ENCODE measurements at regions not wholly inside any gene's neighbourhood (a gene's known extent, or its start where the extent isn't known, plus 50 kb on each side); places are given as distances from the start of the nearest gene placed in this dataset.

DNA sequence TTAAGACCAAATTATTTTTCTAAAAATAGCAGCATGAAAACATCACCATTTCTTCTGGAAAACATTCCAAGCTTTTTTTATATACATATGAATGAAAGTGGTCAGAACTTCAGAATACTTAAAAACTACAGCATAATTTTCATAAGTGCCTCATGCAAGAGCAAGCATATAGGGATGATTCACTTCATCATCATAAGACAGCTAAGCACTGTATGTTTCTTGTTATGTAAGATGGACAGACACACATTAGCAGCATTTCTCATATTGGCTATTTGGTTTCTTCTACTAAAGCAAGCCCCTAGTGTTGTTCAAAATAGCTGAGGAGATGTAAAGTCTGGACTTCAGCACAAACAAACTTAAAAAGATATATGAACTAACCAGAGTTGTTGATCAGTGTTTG is 213.1 kb upstream of the NOCT start:
- Histone ChIP-seq H3K27me3 (ENCODE audit: insufficient read depth, insufficient read length) (no peaks in the 10 kb centered on the region), H3K36me3 (ENCODE audit: insufficient read depth, insufficient read length, low read length) (no peaks in the 10 kb centered on the region), H3K9ac (ENCODE audit: insufficient read length, low read depth) (no peak overlapping the region), H3K4me3 (ENCODE audit: insufficient read length, low read depth) (no peak overlapping the region), H3K4me1 (ENCODE audit: insufficient read depth, insufficient read length) (no peaks in the 10 kb centered on the region), H3K9me3 (ENCODE audit: insufficient read depth, low read length) (no peaks in the 10 kb centered on the region)
- TF ChIP-seq YY1 (IDR thresholded peaks at IDR 0.05; ENCODE audit: insufficient read depth, insufficient read length) (no peak), ZNF274 (IDR thresholded peaks at IDR 0.05; ENCODE audit: low read depth, low read length) (no peak), SUZ12 (IDR thresholded peaks at IDR 0.05; ENCODE audit: extremely low read depth, insufficient read depth, insufficient read length) (no peak)
- DNase-seq (ENCODE audit: low read depth, low spot score): no peak

DNA sequence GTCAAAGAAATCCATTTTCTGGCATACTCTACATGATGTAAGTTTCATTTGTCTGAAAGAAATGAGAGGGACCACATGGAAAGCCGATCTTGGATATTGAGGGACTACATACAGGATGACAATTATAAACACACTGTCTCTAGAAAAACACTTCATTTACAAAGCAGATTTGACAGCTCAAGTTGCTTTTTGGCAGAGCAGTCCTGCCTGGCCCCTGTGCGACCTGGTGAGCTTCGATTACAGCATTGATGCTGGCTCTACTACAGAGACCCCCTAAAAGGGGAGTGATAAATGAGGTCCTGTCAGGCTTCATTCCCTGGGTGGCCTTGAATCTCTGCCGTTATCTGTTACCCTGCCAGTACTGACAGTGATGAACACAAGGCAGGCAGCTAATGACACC is 215.2 kb upstream of the NOCT start:
- no peak overlapping the region for H3K4me3 ChIP-seq (ENCODE audit: insufficient read length, low read depth)
- no peaks in the 10 kb centered on the region for H3K27me3 ChIP-seq (ENCODE audit: insufficient read depth, insufficient read length)
- no peaks in the 10 kb centered on the region for H3K4me1 ChIP-seq (ENCODE audit: insufficient read depth, insufficient read length)
- H3K36me3 ChIP-seq (ENCODE audit: insufficient read depth, insufficient read length, low read length): no peaks in the 10 kb centered on the region
- no peak for DNase-seq (ENCODE audit: low read depth, low spot score)
- H3K9me3 ChIP-seq (ENCODE audit: insufficient read depth, low read length): no peaks in the 10 kb centered on the region
- H3K9ac ChIP-seq (ENCODE audit: insufficient read length, low read depth): no peak overlapping the region
- TF ChIP-seq YY1 (IDR thresholded peaks at IDR 0.05; ENCODE audit: insufficient read depth, insufficient read length): no peak
- TF ChIP-seq ZNF274 (IDR thresholded peaks at IDR 0.05; ENCODE audit: low read depth, low read length): no peak
- TF ChIP-seq SUZ12 (IDR thresholded peaks at IDR 0.05; ENCODE audit: extremely low read depth, insufficient read depth, insufficient read length): no peak

DNA sequence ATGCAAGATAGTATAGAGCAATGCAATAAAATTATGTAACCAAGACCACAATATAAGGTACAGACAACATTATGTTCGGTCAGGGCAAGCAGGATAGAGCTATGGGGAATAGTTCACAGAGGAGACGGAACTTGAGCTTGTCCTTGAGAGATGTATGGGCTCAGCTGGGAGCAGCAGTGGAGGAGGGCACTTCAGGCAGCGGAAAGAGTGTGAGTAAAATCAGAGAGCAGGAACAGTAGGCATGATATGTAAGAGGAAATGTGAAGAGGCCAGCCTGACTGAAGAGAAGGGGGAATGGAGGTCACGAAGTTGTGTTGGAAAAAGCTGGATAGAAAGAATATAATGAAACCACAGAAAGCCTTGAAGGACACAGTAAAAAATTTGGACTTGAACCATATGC is 217.2 kb upstream of the NOCT start:
- no peak overlapping the region for H3K4me3 ChIP-seq (ENCODE audit: insufficient read length, low read depth)
- no peaks in the 10 kb centered on the region for H3K4me1 ChIP-seq (ENCODE audit: insufficient read depth, insufficient read length)
- DNase-seq (ENCODE audit: low read depth, low spot score): no peak
- no peaks in the 10 kb centered on the region for H3K36me3 ChIP-seq (ENCODE audit: insufficient read depth, insufficient read length, low read length)
- no peaks in the 10 kb centered on the region for H3K9me3 ChIP-seq (ENCODE audit: insufficient read depth, low read length)
- TF ChIP-seq YY1 (IDR thresholded peaks at IDR 0.05; ENCODE audit: insufficient read depth, insufficient read length): no peak
- no peaks in the 10 kb centered on the region for H3K27me3 ChIP-seq (ENCODE audit: insufficient read depth, insufficient read length)
- no peak overlapping the region for H3K9ac ChIP-seq (ENCODE audit: insufficient read length, low read depth)

DNA sequence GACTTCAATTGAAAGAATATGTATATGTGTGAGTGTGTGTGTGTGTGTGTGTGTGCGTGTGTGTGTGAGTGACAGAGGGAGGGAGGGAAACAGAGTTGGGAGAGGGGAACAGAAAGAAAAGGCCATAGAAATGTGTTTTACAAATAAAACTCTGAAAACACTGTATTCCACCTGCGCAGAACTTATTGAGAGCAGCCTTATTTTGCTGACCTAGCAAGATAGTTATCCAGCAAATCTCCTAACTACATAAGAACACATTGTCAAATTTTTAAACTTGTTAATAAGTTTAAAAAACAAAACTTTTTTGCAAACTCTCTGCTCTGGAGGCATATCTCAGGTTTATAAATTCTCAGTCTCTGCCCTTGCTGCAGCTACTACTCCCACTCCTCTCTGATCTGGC is 217.9 kb upstream of the NOCT start:
- no peaks in the 10 kb centered on the region for H3K36me3 ChIP-seq (ENCODE audit: insufficient read depth, insufficient read length, low read length)
- DNase-seq (ENCODE audit: low read depth, low spot score): no peak
- no peaks in the 10 kb centered on the region for H3K27me3 ChIP-seq (ENCODE audit: insufficient read depth, insufficient read length)
- H3K4me3 ChIP-seq (ENCODE audit: insufficient read length, low read depth): no peak overlapping the region
- no peak for TF ChIP-seq YY1 (IDR thresholded peaks at IDR 0.05; ENCODE audit: insufficient read depth, insufficient read length)
- TF ChIP-seq SUZ12 (IDR thresholded peaks at IDR 0.05; ENCODE audit: extremely low read depth, insufficient read depth, insufficient read length): no peak
- TF ChIP-seq ZNF274 (IDR thresholded peaks at IDR 0.05; ENCODE audit: low read depth, low read length): no peak
- no peaks in the 10 kb centered on the region for H3K9me3 ChIP-seq (ENCODE audit: insufficient read depth, low read length)
- H3K9ac ChIP-seq (ENCODE audit: insufficient read length, low read depth): no peak overlapping the region
- no peaks in the 10 kb centered on the region for H3K4me1 ChIP-seq (ENCODE audit: insufficient read depth, insufficient read length)

DNA sequence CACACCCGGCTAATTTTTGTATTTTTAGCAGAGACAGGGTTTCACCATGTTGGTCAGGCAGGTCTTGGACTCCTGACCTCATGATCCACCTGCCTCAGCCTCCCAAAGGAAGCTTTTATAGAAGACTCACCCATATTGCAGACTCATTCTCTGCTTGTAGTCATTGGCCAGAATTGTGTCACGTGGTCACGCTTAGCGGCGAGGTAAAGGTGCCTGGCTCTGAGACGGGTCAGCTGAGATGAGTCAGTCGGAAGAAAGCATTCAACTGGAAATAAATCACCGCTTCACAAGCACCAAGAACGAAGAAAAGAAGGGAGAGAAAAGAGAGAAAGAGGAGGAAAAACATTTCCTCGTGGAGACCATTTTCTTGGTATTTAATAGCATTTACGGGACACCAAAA is 218.8 kb upstream of the NOCT start:
- Histone ChIP-seq H3K4me3 (ENCODE audit: insufficient read length, low read depth) (no peak overlapping the region), H3K27me3 (ENCODE audit: insufficient read depth, insufficient read length) (no peaks in the 10 kb centered on the region), H3K9me3 (ENCODE audit: insufficient read depth, low read length) (no peaks in the 10 kb centered on the region), H3K9ac (ENCODE audit: insufficient read length, low read depth) (no peak overlapping the region), H3K36me3 (ENCODE audit: insufficient read depth, insufficient read length, low read length) (no peaks in the 10 kb centered on the region), H3K4me1 (ENCODE audit: insufficient read depth, insufficient read length) (no peaks in the 10 kb centered on the region)
- no peak for DNase-seq (ENCODE audit: low read depth, low spot score)
- no peak for TF ChIP-seq ZNF274 (IDR thresholded peaks at IDR 0.05; ENCODE audit: low read depth, low read length)
- TF ChIP-seq SUZ12 (IDR thresholded peaks at IDR 0.05; ENCODE audit: extremely low read depth, insufficient read depth, insufficient read length): no peak

DNA sequence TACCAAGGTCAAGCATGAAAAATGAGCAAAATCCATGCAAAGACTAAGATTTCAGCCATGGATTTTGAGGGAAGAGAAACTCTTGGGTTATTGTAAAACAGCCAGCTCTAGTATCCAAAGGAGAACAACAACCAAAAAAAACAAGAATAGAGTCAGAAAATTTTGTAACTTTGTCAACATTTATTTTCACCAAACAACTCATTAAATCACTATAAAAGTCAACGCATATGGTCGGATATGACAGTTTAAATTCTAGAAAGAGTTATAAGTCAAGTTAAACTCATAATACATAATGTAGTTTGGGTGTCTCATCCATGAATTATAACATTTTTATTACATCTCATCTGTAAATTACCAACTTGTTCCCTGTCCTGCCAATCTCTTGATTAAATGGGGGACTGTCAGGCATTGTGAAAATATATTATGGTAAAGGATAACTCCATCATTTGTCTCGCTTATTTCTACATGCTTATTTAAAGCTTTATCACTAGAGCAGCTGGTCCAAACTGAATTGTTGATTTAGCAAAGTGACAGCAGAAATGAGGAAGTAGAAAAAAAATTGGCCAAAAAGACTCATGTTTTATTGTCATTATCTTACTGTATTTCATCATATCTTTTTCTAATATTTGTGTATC is 224.8 kb upstream of the NOCT start:
- H3K4me1 ChIP-seq (ENCODE audit: insufficient read depth, insufficient read length): no peaks in the 10 kb centered on the region
- no peak for TF ChIP-seq YY1 (IDR thresholded peaks at IDR 0.05; ENCODE audit: insufficient read depth, insufficient read length)
- no peak for TF ChIP-seq ZNF274 (IDR thresholded peaks at IDR 0.05; ENCODE audit: low read depth, low read length)
- TF ChIP-seq SUZ12 (IDR thresholded peaks at IDR 0.05; ENCODE audit: extremely low read depth, insufficient read depth, insufficient read length): no peak

DNA sequence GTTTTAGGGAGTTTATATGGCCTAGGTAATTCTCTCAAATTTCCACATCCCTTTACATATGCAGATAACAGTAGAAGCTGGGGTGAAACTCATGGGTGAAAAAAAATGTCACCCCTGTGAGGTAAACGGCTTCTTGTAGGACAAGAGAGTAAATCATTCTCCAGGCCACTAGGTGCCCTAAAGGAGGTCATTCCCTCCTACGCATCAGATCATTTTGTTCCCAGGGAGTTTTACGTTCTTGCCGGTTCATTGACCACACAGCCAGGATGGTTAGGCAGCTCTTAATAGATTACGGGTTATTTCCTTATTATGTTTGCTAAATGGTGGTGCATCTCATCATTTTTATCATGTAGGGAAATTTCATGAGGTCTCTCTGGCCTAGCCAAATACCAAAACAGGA is 225.8 kb upstream of the NOCT start:
- no peaks in the 10 kb centered on the region for H3K27me3 ChIP-seq (ENCODE audit: insufficient read depth, insufficient read length)
- TF ChIP-seq ZNF274 (IDR thresholded peaks at IDR 0.05; ENCODE audit: low read depth, low read length): no peak
- no peak for TF ChIP-seq SUZ12 (IDR thresholded peaks at IDR 0.05; ENCODE audit: extremely low read depth, insufficient read depth, insufficient read length)
- no peak for TF ChIP-seq YY1 (IDR thresholded peaks at IDR 0.05; ENCODE audit: insufficient read depth, insufficient read length)
- no peak for DNase-seq (ENCODE audit: low read depth, low spot score)
- H3K9me3 ChIP-seq (ENCODE audit: insufficient read depth, low read length): no peaks in the 10 kb centered on the region
- peaks cover under 1% of the 10 kb centered on the region for H3K4me1 ChIP-seq (ENCODE audit: insufficient read depth, insufficient read length)
- no peak overlapping the region for H3K9ac ChIP-seq (ENCODE audit: insufficient read length, low read depth)
- no peaks in the 10 kb centered on the region for H3K36me3 ChIP-seq (ENCODE audit: insufficient read depth, insufficient read length, low read length)
- H3K4me3 ChIP-seq (ENCODE audit: insufficient read length, low read depth): no peak overlapping the region

More for the DNA sequence above, 224.8 kb upstream of the NOCT start:
- Histone ChIP-seq H3K4me3 (ENCODE audit: insufficient read length, low read depth) (no peak overlapping the region), H3K27me3 (ENCODE audit: insufficient read depth, insufficient read length) (no peaks in the 10 kb centered on the region), H3K9ac (ENCODE audit: insufficient read length, low read depth) (no peak overlapping the region), H3K36me3 (ENCODE audit: insufficient read depth, insufficient read length, low read length) (no peaks in the 10 kb centered on the region), H3K9me3 (ENCODE audit: insufficient read depth, low read length) (no peaks in the 10 kb centered on the region)
- no peak for DNase-seq (ENCODE audit: low read depth, low spot score)

DNA sequence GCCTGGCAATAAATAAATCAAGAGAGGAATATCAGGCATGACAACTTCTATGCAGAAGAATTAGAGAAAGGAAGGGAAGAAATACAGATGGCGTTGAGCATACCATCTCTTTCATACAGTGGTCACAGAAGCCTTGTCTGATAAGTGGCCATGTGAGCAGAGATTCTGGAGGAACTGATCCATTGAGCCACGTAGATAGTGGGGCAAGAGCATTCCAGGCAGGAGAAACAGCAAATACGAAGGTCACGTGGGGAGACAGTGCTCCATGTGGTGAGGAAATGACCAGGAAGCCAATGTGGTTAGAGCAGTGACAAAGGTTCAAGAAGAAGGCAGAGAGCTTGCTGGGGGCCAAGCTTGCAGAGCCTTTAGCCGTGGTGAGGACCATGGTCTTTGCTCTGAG is 226.7 kb upstream of the NOCT start:
- no peak for DNase-seq (ENCODE audit: low read depth, low spot score)

More for the DNA sequence above, 226.7 kb upstream of the NOCT start:
- Histone ChIP-seq H3K9me3 (ENCODE audit: insufficient read depth, low read length) (no peaks in the 10 kb centered on the region), H3K4me3 (ENCODE audit: insufficient read length, low read depth) (no peak overlapping the region), H3K36me3 (ENCODE audit: insufficient read depth, insufficient read length, low read length) (no peaks in the 10 kb centered on the region), H3K4me1 (ENCODE audit: insufficient read depth, insufficient read length) (peaks cover 2% of the 10 kb centered on the region), H3K9ac (ENCODE audit: insufficient read length, low read depth) (no peak overlapping the region), H3K27me3 (ENCODE audit: insufficient read depth, insufficient read length) (no peaks in the 10 kb centered on the region)
- TF ChIP-seq ZNF274 (IDR thresholded peaks at IDR 0.05; ENCODE audit: low read depth, low read length) (no peak), YY1 (IDR thresholded peaks at IDR 0.05; ENCODE audit: insufficient read depth, insufficient read length) (no peak), SUZ12 (IDR thresholded peaks at IDR 0.05; ENCODE audit: extremely low read depth, insufficient read depth, insufficient read length) (no peak)
